Endothelial cell of umbilical vein (primary cell): ENCODE measurements at regions not wholly inside any gene's neighbourhood (a gene's known extent, or its start where the extent isn't known, plus 50 kb on each side); places are given as distances from the start of the nearest gene placed in this dataset.
"Not testable (repeated sequence)": the region's sequence is repeated elsewhere in the genome, so short reads cannot be mapped to it uniquely, and the experiment has no call there.

Source experiments
- CTCF ChIP-seq, 2 donors: IDR thresholded peaks; 1 replicate in 1 of 2; 2 replicates in 1 of 2; pipeline ENCODE4 v1.5.1; 2011; ENCODE audit warnings: low read length in 2 of 2, mild to moderate bottlenecking in 2 of 2, moderate library complexity in 2 of 2, control low read depth in 1 of 2, inconsistent platforms in 1 of 2, low read depth in 1 of 2; ENCODE audit not compliant: insufficient read depth in 1 of 2; ENCODE audit errors: extremely low read depth in 1 of 2
- EZH2 ChIP-seq: IDR thresholded peaks from 2 replicates; pipeline ENCODE4 v1.6.1; 2012; ENCODE audit warnings: borderline replicate concordance, low read depth, mild to moderate bottlenecking, moderate library complexity, low read length, inconsistent platforms; ENCODE audit not compliant: severe bottlenecking
- FOS ChIP-seq: IDR thresholded peaks from 2 replicates; pipeline ENCODE4 v1.6.1; 2011; ENCODE audit warnings: mild to moderate bottlenecking, low read length, moderate library complexity, borderline replicate concordance; ENCODE audit not compliant: insufficient read depth
- GATA2 ChIP-seq: IDR thresholded peaks from 2 replicates; pipeline ENCODE4 v1.7.0; 2011; ENCODE audit warnings: low read depth, mild to moderate bottlenecking, moderate library complexity, mixed read lengths, low read length; ENCODE audit not compliant: insufficient read length, insufficient read depth
- JUN ChIP-seq: IDR thresholded peaks from 2 replicates; pipeline ENCODE4 v1.6.1; 2011; ENCODE audit warnings: borderline replicate concordance, low read depth; ENCODE audit not compliant: insufficient read length, insufficient read depth
- MYC ChIP-seq: IDR thresholded peaks from one replicate; pipeline ENCODE4 v1.6.1; 2011; ENCODE audit warnings: mild to moderate bottlenecking, low read depth, low read length
- POLR2A ChIP-seq: IDR thresholded peaks from 2 replicates; pipeline ENCODE4 v1.6.1; 2012; ENCODE audit warnings: low read depth, mild to moderate bottlenecking, control low read depth, low read length
- POLR2AphosphoS5 ChIP-seq: IDR thresholded peaks from 2 replicates; pipeline ENCODE4 v1.6.1; 2012; ENCODE audit warnings: low read depth, mild to moderate bottlenecking, control low read depth, low read length, moderate library complexity; ENCODE audit not compliant: insufficient read depth
- TF ChIP-seq, protein P1 (sequence below): IDR thresholded peaks from 2 replicates; pipeline ENCODE4 v1.6.1; 2011; ENCODE audit not compliant: insufficient read depth, insufficient read length

DNA sequence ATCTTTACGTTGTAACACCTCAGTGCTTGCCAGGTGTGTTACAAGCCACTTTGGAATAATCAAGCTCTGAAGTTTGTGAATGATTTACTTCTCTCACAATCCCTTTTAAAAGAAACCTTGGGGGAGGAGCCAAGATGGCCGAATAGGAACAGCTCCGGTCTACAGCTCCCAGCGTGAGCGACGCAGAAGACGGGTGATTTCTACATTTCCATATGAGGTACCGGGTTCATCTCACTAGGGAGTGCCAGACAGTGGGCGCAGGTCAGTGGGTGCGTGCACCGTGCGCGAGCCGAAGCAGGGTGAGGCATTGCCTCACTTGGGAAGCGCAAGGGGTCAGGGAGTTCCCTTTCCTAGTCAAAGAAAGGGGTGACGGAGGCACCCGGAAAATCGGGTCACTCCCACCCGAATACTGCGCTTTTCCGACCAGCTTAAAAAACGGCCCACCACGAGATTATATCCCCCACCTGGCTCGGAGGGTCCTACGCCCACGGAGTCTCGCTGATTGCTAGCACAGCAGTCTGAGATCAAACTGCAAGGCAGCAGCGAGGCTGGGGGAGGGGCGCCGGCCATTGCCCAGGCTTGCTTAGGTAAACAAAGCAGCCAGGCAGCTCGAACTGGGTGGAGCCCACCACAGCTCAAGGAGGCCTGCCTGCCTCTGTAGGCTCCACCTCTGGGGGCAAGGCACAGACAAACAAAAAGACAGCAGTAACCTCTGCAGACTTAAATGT is 118.0 kb upstream of the BCL9 start:
- not testable (repeated sequence) for TF ChIP-seq CTCF (IDR thresholded peaks at IDR 0.05; ENCODE audit: extremely low read depth in 1 of 2, insufficient read depth in 1 of 2, low read depth in 1 of 2, low read length in 2 of 2); EZH2; JUN; POLR2AphosphoS5; MYC; POLR2A; FOS; GATA2
- TF ChIP-seq, protein P1, sequence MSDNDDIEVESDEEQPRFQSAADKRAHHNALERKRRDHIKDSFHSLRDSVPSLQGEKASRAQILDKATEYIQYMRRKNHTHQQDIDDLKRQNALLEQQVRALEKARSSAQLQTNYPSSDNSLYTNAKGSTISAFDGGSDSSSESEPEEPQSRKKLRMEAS: not testable (repeated sequence)
